ENCODE measurements at regions not wholly inside any gene's neighbourhood (a gene's known extent, or its start where the extent isn't known, plus 50 kb on each side); places are given as distances from the start of the nearest gene placed in this dataset.
"Not testable (repeated sequence)": the region's sequence is repeated elsewhere in the genome, so short reads cannot be mapped to it uniquely, and the experiment has no call there.

DNA sequence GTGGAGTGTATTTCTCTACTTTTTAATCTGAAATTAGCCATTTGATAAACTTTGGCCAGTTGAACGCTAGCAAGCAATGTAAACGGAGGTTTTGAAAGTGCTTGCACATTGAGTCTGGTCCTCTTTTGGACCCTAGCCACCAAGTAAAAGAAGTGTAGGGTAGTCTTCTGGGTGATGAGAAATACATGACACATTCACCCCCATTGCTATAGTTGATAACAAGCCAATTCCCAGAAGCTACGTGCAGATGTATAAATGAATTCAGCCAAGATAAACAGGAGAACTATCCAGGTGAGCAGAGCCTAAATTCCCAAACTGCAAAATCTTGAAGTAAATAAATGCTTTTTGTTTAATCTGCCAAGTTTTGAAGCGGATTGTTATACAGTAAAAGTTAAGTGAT is 965.4 kb upstream of the GRIA3 start:
- H3K27ac ChIP-seq (ENCODE audit: low read depth, low read length) = no peak overlapping the region
- no peaks in the 10 kb centered on the region for H3K4me1 ChIP-seq (ENCODE audit: insufficient read depth, low read length)
- H3K27me3 ChIP-seq (ENCODE audit: insufficient read depth, low read length, poor library complexity, severe bottlenecking) = no peaks in the 10 kb centered on the region
- Mint-ChIP-seq H3K27ac (no peak overlapping the region), H3K27me3 (peaks cover 0 to 15% of the 10 kb centered on the region in 2 donors), H3K4me3 (no peak overlapping the region), H3K9me3 (peaks cover 0 to 4% (median 2%) of the 10 kb centered on the region in 5 donors), H3K4me1 (no peaks in the 10 kb centered on the region), H3K36me3 (no peaks in the 10 kb centered on the region)
- H3K36me3 ChIP-seq (ENCODE audit: insufficient read depth, low read length) = no peaks in the 10 kb centered on the region
- H3K9me3 ChIP-seq (ENCODE audit: low read length) = no peaks in the 10 kb centered on the region
- CTCF ChIA-PET = no interaction called here
- POLR2A ChIA-PET = no interaction called here
- no peak for DNase-seq
- H3K4me3 ChIP-seq (ENCODE audit: low read length) = no peak overlapping the region

DNA sequence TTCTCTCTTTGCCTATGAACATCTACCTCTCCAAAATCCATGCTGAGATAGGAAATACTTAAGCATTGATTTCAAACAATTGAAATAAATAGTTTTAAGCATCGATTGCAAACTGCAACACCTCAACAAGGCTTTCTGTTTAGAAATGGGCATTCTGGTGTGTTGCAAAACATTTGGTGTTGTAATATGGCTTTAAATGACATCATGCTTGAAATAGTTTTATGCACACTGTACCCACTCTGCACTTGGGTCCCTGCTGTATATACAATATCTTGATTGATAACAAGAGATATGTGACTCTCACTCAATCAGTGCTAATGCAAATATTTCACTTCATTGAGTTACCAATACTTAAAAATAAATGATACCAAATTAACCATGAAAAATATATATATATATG is 964.9 kb upstream of the GRIA3 start:
- ChIA-PET POLR2A (no interaction called here), CTCF (no interaction called here)
- no peak overlapping the region for H3K4me3 ChIP-seq (ENCODE audit: low read length)

DNA sequence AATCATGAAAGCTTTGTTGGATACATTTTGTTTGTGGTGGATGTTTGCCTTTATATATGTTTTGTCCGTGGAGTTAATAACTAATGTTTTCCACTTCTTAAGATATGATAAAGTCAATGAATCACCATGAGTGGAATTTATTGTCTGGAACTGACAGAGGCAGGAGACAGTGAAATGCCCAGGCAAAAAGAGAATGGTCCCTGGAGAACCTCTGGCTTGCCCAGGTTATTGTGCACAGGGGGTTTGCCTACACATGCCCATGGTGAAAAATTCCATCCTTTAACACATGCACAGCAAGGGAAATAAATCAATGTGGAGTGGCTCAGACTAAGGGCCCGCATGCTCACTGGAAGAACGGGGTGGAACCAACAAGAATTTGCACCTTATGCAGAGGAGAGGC is 964.3 kb upstream of the GRIA3 start:
- no peaks in the 10 kb centered on the region for H3K27me3 ChIP-seq (ENCODE audit: insufficient read depth, low read length, poor library complexity, severe bottlenecking)
- Mint-ChIP-seq H3K27ac (no peak overlapping the region), H3K4me3 (no peak overlapping the region), H3K27me3 (peaks cover 0 to 17% of the 10 kb centered on the region in 2 donors), H3K36me3 (no peaks in the 10 kb centered on the region), H3K4me1 (no peaks in the 10 kb centered on the region), H3K9me3 (peaks cover 0 to 8% (median 3%) of the 10 kb centered on the region in 5 donors)
- POLR2A ChIA-PET = no interaction called here
- no peak overlapping the region for H3K4me3 ChIP-seq (ENCODE audit: low read length)
- no peaks in the 10 kb centered on the region for H3K36me3 ChIP-seq (ENCODE audit: insufficient read depth, low read length)
- CTCF ChIA-PET = no interaction called here
- H3K4me1 ChIP-seq (ENCODE audit: insufficient read depth, low read length) = no peaks in the 10 kb centered on the region
- DNase-seq = no peak
- no peak overlapping the region for H3K27ac ChIP-seq (ENCODE audit: low read depth, low read length)
- H3K9me3 ChIP-seq (ENCODE audit: low read length) = no peaks in the 10 kb centered on the region

More for the DNA sequence above, 964.9 kb upstream of the GRIA3 start:
- Histone ChIP-seq H3K36me3 (ENCODE audit: insufficient read depth, low read length) (no peaks in the 10 kb centered on the region), H3K27me3 (ENCODE audit: insufficient read depth, low read length, poor library complexity, severe bottlenecking) (no peaks in the 10 kb centered on the region), H3K27ac (ENCODE audit: low read depth, low read length) (no peak overlapping the region), H3K4me1 (ENCODE audit: insufficient read depth, low read length) (no peaks in the 10 kb centered on the region), H3K9me3 (ENCODE audit: low read length) (no peaks in the 10 kb centered on the region)
- Mint-ChIP-seq H3K27me3 (peaks cover 0 to 15% of the 10 kb centered on the region in 2 donors), H3K4me3 (no peak overlapping the region), H3K27ac (no peak overlapping the region), H3K9me3 (peaks cover 0 to 4% (median 2%) of the 10 kb centered on the region in 5 donors), H3K4me1 (no peaks in the 10 kb centered on the region), H3K36me3 (no peaks in the 10 kb centered on the region)
- DNase-seq = no peak

DNA sequence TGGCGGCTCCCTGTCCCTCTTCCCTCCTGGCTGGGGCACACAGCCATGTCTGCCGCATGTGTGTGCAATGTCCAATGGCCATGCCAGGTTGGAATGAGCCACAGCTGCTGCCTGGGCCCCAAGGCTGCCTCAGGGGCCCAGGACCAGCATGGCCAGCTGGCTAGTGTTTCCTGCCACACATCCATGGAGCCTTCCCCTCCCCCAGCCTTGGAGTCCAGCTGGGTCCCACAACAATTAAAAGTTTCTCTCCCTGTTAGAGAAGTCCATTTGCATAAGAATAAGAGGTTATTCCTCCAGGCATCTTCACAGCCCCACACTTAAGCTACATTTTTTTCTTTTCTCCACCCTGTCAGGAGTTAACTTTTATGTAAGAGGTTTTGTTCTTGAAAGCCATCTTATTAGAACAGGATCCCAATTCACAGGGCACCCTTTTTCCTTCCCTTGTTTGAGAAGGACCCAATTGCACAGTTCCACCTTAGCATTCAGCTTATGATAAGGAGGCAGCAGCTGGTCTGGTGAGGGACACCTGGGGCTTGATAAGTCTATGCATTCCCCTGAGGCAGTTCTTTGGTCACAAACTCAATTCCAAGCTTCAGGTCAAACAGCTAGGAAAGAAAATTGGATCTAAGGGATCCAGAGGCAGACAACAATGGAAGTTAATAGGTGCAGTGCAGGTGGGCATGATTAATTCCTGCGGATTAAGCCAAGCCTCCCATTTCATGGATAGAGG is 963.3 kb upstream of the GRIA3 start:
- Histone ChIP-seq H3K36me3 (ENCODE audit: insufficient read depth, low read length) (no peaks in the 10 kb centered on the region), H3K27ac (ENCODE audit: low read depth, low read length) (no peak overlapping the region), H3K4me3 (ENCODE audit: low read length) (no peak overlapping the region), H3K9me3 (ENCODE audit: low read length) (no peaks in the 10 kb centered on the region), H3K4me1 (ENCODE audit: insufficient read depth, low read length) (no peaks in the 10 kb centered on the region), H3K27me3 (ENCODE audit: insufficient read depth, low read length, poor library complexity, severe bottlenecking) (no peaks in the 10 kb centered on the region)
- Mint-ChIP-seq H3K9me3 (peaks cover 0 to 13% (median 3%) of the 10 kb centered on the region in 5 donors), H3K36me3 (no peaks in the 10 kb centered on the region), H3K27me3 (peaks cover 0 to 18% of the 10 kb centered on the region in 2 donors), H3K4me3 (no peak overlapping the region), H3K27ac (no peak overlapping the region), H3K4me1 (no peaks in the 10 kb centered on the region)
- ChIA-PET CTCF (no interaction called here), POLR2A (no interaction called here)
- DNase-seq = no peak

DNA sequence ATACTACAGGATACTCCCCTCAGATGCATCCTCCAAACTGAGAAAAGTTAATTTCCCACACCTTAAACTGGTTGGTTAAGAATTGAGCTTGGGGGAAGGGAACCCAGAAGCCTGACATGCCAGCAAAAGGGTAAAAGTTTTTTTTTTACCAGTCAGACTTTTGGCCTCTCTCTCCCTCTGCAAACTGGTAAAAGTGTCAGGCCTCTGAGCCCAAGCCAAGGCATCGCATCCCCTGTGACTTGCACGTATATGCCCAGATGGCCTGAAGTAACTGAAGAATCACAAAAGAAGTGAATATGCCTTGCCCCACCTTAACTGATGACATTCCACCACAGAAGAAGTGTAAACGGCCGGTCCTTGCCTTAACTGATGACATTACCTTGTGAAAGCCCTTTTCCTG is 962.3 kb upstream of the GRIA3 start:
- H3K9me3 ChIP-seq (ENCODE audit: low read length); POLR2A ChIA-PET; DNase-seq; H3K36me3 ChIP-seq (ENCODE audit: insufficient read depth, low read length); H3K36me3 Mint-ChIP-seq; CTCF ChIA-PET; H3K4me1 Mint-ChIP-seq; H3K27ac ChIP-seq (ENCODE audit: low read depth, low read length); H3K27me3 ChIP-seq (ENCODE audit: insufficient read depth, low read length, poor library complexity, severe bottlenecking); H3K4me3 ChIP-seq (ENCODE audit: low read length); H3K4me3 Mint-ChIP-seq; H3K4me1 ChIP-seq (ENCODE audit: insufficient read depth, low read length); H3K27ac Mint-ChIP-seq: not testable (repeated sequence)
- H3K9me3 Mint-ChIP-seq = peaks cover 0 to 13% (median 3%) of the 10 kb centered on the region in 5 donors
- H3K27me3 Mint-ChIP-seq = peaks cover 0 to 19% of the 10 kb centered on the region in 2 donors

DNA sequence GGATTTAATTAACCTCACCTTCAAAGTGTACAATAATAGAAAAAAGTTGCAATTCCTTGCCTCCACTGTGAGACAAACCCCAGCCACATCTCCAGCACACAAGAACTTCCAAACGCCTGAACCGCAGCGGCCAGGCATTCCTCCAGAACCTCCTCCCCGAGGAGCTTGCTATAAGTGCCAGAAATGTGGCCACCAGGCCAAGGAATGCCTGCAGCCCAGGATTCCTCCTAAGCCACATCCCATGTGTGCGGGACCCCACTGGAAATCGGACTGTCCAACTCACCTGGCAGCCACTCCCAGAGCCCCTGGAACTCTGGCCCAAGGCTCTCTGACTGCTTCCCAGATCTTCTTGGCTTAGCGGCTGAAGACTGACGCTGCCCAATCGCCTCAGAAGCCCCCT is 959.9 kb upstream of the GRIA3 start:
- H3K4me1 Mint-ChIP-seq; H3K36me3 Mint-ChIP-seq; DNase-seq; H3K27ac ChIP-seq (ENCODE audit: low read depth, low read length); CTCF ChIA-PET; H3K4me3 ChIP-seq (ENCODE audit: low read length); H3K36me3 ChIP-seq (ENCODE audit: insufficient read depth, low read length); H3K27me3 ChIP-seq (ENCODE audit: insufficient read depth, low read length, poor library complexity, severe bottlenecking); H3K4me1 ChIP-seq (ENCODE audit: insufficient read depth, low read length); H3K9me3 ChIP-seq (ENCODE audit: low read length); H3K4me3 Mint-ChIP-seq; POLR2A ChIA-PET; H3K27ac Mint-ChIP-seq: not testable (repeated sequence)
- Mint-ChIP-seq H3K9me3 (peaks cover 0 to 13% (median 3%) of the 10 kb centered on the region in 5 donors), H3K27me3 (peaks cover 0 to 19% of the 10 kb centered on the region in 2 donors)

DNA sequence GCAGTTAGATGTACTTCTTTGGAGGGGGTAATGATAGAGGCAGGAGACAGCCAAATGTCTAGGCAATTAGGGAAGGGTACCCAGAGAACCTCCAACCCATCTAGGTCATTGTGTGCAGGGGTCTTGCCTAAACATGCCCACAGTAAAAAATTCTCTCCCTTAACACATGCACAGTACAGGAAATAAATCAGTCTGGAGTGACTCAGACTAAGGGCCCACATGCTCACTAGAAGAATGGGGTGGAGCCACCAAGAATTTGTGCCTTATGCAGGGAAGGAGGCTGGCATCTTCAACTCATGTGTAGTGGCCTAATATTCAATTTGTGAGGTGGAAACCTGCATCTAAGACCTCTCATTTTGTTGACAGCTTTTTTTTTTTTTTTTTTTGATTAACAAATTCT is 945.3 kb upstream of the GRIA3 start:
- H3K4me1 ChIP-seq (ENCODE audit: insufficient read depth, low read length) = no peaks in the 10 kb centered on the region
- Mint-ChIP-seq H3K27me3 (peaks cover 0 to 4% of the 10 kb centered on the region in 2 donors), H3K4me3 (no peak overlapping the region), H3K9me3 (peaks cover 0 to 8% (median 0%) of the 10 kb centered on the region in 5 donors), H3K36me3 (no peaks in the 10 kb centered on the region), H3K4me1 (no peaks in the 10 kb centered on the region), H3K27ac (no peak overlapping the region)
- DNase-seq = no peak
- no peaks in the 10 kb centered on the region for H3K9me3 ChIP-seq (ENCODE audit: low read length)
- ChIA-PET POLR2A (no interaction called here), CTCF (no interaction called here)
- H3K4me3 ChIP-seq (ENCODE audit: low read length) = no peak overlapping the region
- H3K27ac ChIP-seq (ENCODE audit: low read depth, low read length) = no peak overlapping the region
- no peaks in the 10 kb centered on the region for H3K27me3 ChIP-seq (ENCODE audit: insufficient read depth, low read length, poor library complexity, severe bottlenecking)
- H3K36me3 ChIP-seq (ENCODE audit: insufficient read depth, low read length) = no peaks in the 10 kb centered on the region

DNA sequence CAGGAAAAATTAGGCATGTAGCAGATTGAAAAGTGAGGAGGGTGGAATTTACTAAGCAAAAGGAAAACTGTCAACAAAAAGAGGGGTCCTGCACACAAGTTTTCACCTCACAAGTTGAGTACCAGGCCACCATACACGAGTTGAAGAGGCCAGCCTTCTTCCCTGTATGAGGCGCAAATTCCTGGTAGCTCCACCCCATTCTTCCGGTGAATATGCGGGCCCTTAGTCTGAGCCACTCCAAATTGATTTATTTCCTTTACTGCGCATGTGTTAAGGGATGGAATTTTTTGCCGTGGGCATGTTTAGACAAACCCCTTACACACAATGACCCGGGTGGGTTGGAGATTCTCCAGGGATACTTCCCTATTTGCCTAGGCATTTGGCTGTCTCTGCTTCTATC is 942.1 kb upstream of the GRIA3 start:
- Histone ChIP-seq H3K4me1 (ENCODE audit: insufficient read depth, low read length) (no peaks in the 10 kb centered on the region), H3K27me3 (ENCODE audit: insufficient read depth, low read length, poor library complexity, severe bottlenecking) (no peaks in the 10 kb centered on the region), H3K9me3 (ENCODE audit: low read length) (no peaks in the 10 kb centered on the region), H3K4me3 (ENCODE audit: low read length) (no peak overlapping the region), H3K36me3 (ENCODE audit: insufficient read depth, low read length) (no peaks in the 10 kb centered on the region), H3K27ac (ENCODE audit: low read depth, low read length) (no peak overlapping the region)
- peaks cover 0 to 4% of the 10 kb centered on the region in 2 donors for H3K27me3 Mint-ChIP-seq
- no peaks in the 10 kb centered on the region for H3K36me3 Mint-ChIP-seq
- no peak overlapping the region for H3K4me3 Mint-ChIP-seq
- peaks cover 0 to 4% (median 0%) of the 10 kb centered on the region in 5 donors for H3K9me3 Mint-ChIP-seq
- CTCF ChIA-PET = no interaction called here
- POLR2A ChIA-PET = no interaction called here
- no peaks in the 10 kb centered on the region for H3K4me1 Mint-ChIP-seq
- H3K27ac Mint-ChIP-seq = no peak overlapping the region
- no peak for DNase-seq
